ENCODE measurements at regions not wholly inside any gene's neighbourhood (a gene's known extent, or its start where the extent isn't known, plus 50 kb on each side); places are given as distances from the start of the nearest gene placed in this dataset.
A peak's percentile ranks its signal among the peaks of the same experiment; 100 is the strongest.

GRCh38 chr2:234846599-234847363 is 105.0 kb upstream of the SH3BP4 start:
- Histone ChIP-seq H3K4me3 (no peak overlapping the region), H3K27me3 (no peaks in the 10 kb centered on the region), H3K36me3 (no peaks in the 10 kb centered on the region), H3K9me3 (no peaks in the 10 kb centered on the region)
- DNase-seq = no peak

GRCh38 chr2:234845602-234846590 is 105.9 kb upstream of the SH3BP4 start:
- H3K27me3 ChIP-seq = no peaks in the 10 kb centered on the region
- no peaks in the 10 kb centered on the region for H3K36me3 ChIP-seq
- no peak for DNase-seq
- no peaks in the 10 kb centered on the region for H3K9me3 ChIP-seq
- no peak overlapping the region for H3K4me3 ChIP-seq

GRCh38 chr2:234843411-234843810 is 108.4 kb upstream of the SH3BP4 start:
- no peak for DNase-seq
- Histone ChIP-seq H3K27me3 (no peaks in the 10 kb centered on the region), H3K36me3 (no peaks in the 10 kb centered on the region), H3K4me3 (no peak overlapping the region), H3K9me3 (no peaks in the 10 kb centered on the region)

GRCh38 chr2:234842753-234843152 is 109.1 kb upstream of the SH3BP4 start:
- Histone ChIP-seq H3K27me3 (no peaks in the 10 kb centered on the region), H3K4me3 (no peak overlapping the region), H3K36me3 (no peaks in the 10 kb centered on the region), H3K9me3 (no peaks in the 10 kb centered on the region)
- DNase-seq = no peak

DNA sequence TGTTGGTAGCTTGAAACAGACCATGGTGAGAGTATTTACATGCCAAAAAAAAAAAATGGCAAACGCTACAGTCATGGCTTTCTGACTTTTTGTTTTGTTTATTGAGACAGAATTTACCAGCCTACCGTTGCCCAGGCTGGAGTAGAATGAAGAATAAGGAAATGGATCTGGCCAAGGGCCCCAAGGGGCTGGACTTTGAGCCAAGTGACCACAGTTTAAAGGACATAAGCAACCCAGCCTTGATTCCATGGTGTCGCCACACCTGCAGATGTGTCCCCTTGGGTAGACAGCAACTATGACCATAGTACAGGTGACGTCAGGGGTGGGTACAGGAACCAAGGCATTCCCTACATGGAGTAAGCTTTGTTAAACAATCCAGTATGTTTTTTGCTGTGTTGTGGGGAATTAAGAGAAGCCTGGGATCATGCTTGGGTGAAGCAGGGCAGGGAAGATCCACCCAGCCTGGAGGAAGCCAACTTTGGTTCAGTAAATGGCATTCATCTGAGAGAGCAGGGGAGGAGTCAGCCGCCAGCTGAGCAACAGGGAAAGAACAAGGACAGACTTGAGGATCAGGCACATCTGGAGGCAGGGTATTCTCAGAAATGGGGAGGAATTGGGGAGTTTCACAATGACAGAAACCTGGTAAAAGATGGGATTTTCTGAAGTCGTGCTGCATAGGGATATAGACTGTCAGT is 110.3 kb upstream of the SH3BP4 start:
- Histone ChIP-seq H3K36me3 (no peaks in the 10 kb centered on the region), H3K4me3 (no peak overlapping the region), H3K27me3 (no peaks in the 10 kb centered on the region), H3K9me3 (no peaks in the 10 kb centered on the region)
- DNase-seq = peak; percentile 58

DNA sequence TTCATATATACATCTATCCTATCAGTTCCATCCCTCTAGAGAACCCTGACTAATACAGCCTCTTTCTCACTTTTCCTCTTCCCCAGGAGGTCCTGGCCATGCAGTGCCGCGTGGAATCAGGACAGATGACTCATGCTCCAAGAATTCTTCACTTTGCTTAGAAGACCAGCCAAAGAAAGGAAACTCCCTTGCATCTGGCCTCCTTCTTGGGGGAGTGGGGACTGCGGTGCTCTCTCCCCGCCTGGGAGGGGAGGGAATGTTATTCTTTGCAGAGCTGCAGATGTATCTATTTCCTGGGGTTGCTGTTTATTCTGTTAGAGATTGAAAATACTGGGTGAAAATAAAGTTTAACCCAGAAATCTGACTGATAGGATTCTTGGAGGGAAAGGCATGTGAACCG is 111.5 kb upstream of the SH3BP4 start:
- DNase-seq = peak; percentile 85
- H3K9me3 ChIP-seq = no peaks in the 10 kb centered on the region
- no peaks in the 10 kb centered on the region for H3K27me3 ChIP-seq
- H3K4me3 ChIP-seq = no peak overlapping the region
- no peaks in the 10 kb centered on the region for H3K36me3 ChIP-seq

DNA sequence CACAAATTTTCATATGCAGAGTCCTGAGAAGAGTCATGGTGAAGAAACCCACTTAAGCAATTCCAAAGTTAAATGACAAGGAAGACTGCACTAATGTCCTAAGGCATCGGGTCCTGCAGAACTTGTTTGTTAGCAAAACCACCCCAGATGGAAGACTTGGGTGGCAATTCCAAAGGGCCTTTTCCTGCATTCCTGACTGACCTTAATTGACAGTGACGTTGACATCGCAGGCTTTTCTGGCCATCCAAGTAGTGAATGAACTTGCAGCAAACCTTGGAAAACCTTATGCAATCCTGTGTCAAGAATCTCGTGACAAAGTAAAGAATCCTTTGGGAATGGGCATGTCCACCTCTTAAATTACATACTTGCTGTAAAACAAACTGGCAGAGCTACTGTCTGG is 112.5 kb upstream of the SH3BP4 start:
- DNase-seq = no peak
- Histone ChIP-seq H3K36me3 (no peaks in the 10 kb centered on the region), H3K27me3 (no peaks in the 10 kb centered on the region), H3K9me3 (no peaks in the 10 kb centered on the region), H3K4me3 (no peak overlapping the region)

DNA sequence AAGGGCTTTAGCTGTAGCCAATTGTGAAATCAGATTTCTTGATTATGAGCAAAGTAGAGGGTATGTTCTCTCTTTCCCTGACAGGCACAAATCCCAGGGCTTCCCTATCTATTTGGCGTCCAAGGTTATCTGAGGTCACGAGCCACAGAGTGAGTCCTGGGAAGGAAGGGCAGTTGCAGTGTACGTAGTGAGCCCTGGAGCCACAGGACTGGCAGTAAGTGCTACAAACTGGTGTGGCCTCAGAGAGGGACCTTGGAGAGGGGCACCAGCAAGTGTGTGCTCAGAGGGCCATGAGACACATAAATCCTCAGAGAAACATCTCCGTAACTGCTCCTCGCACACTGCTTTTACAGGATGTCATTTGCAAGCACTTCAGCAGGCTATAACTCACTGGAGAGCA is 115.5 kb upstream of the SH3BP4 start:
- H3K9me3 ChIP-seq = no peaks in the 10 kb centered on the region
- no peaks in the 10 kb centered on the region for H3K36me3 ChIP-seq
- no peak overlapping the region for H3K4me3 ChIP-seq
- no peaks in the 10 kb centered on the region for H3K27me3 ChIP-seq
- no peak for DNase-seq

GRCh38 chr2:234835738-234836137 is 116.1 kb upstream of the SH3BP4 start:
- H3K27me3 ChIP-seq = no peaks in the 10 kb centered on the region
- peak; percentile 28 for DNase-seq
- no peaks in the 10 kb centered on the region for H3K9me3 ChIP-seq
- H3K4me3 ChIP-seq = no peak overlapping the region
- H3K36me3 ChIP-seq = no peaks in the 10 kb centered on the region

DNA sequence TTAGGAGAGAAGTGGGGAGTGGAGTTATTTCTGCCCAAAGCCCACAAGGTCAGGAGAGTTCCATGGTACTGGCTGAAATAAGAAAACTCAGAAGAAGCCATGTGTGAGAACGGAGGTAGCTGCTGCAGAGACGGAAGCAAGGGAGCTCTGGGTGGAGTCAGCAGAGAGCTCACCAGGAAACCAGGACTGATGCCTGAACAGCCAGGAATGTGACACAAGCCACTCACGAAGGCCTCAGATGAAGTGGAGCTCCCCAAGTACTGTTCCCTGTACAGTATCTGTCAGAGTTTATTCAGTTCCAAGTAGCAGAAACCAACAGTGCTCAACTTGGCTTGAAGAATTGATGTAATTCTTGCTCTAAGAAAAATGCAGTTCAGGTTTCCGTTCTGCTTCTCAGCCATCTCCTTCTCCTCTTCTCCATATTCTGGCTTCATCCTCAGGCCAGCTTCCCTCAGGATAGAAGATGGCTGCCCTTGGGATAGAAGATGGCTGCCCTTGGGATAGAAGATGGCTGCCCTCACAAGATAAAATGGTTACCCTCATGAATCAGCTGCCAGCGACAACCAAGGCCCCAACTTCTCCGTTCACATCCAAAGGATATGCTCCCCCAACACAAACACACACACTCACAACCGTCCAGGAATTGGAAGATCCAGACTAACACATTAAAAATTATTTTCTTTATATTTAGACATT is 117.4 kb upstream of the SH3BP4 start:
- H3K27me3 ChIP-seq = no peaks in the 10 kb centered on the region
- no peak overlapping the region for H3K4me3 ChIP-seq
- no peaks in the 10 kb centered on the region for H3K36me3 ChIP-seq
- no peaks in the 10 kb centered on the region for H3K9me3 ChIP-seq
- no peak for DNase-seq

DNA sequence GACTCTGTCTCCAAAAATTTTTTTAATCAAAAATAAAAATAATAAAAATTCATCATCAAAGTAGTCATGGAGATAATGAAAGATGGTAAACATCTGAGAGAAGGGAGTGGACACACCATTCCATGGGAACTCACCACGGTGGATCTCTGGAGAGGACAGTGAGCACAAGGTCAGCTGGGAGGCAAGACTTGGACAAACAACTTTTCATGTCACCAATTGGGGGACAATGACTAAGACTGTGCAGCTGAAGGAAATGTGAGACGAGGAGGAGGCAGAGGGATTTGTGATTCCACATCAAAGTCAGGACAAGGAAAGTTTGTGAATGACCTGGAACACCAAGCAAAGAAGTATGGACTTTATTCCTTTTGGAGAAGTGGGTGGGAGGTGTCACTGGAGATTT is 121.0 kb upstream of the SH3BP4 start:
- H3K36me3 ChIP-seq = no peaks in the 10 kb centered on the region
- no peaks in the 10 kb centered on the region for H3K27me3 ChIP-seq
- DNase-seq = no peak
- H3K4me3 ChIP-seq = no peak overlapping the region
- H3K9me3 ChIP-seq = peaks cover 5% of the 10 kb centered on the region

DNA sequence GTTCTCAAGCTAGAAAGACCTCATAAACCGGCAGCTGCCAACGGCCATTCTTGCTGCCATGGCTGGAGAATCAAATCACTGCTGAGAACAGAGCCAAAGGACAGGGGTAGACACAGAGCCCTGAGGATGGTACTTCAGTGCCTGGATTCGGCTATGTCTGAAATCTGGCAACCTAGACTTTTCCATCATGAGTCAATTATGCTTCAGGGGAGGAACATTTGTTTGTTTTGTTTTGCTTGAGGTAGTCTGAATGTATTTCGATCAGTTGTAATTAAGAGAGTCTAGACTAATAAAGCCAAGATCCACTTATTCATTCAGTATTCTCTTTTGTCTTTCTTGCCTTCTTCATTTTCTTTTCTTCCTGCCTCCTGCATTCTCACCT is 122.8 kb upstream of the SH3BP4 start:
- Histone ChIP-seq H3K27me3 (no peaks in the 10 kb centered on the region), H3K4me3 (no peak overlapping the region), H3K36me3 (no peaks in the 10 kb centered on the region), H3K9me3 (peaks cover 5% of the 10 kb centered on the region)
- DNase-seq = no peak

DNA sequence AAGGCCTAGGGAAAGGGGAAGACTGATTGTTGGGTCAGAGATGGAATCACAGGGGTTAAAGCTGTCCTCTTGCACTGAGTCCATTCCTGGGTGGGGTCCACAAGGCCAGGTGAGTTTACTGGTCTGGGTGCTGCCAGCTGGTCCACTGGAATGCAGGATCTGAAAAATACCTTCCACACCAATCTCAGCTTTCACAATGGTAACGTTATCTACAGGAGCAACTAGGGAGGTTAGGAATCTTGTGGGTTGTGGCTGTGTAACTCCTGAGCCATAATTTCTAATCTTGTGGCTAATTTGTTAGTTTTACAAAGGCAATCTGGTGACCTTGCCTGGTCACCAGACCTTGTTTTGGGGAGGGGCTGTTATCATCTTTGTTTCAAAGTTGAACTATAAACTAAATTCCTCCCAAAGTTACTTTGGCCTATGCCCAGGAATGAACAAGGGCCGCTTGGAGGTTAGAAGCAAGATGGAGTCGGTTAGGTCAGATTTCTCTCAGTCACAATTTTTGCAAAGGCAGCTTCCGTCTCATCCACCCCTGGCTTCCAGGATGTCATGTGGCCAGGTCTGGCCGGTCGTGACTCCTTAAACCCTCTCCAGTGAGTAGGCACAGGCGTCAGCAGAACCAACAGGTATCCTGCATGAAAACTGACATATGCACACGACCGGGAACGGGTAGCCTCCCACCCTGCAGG is 123.3 kb upstream of the SH3BP4 start:
- H3K9me3 ChIP-seq = peaks cover 5% of the 10 kb centered on the region
- no peaks in the 10 kb centered on the region for H3K27me3 ChIP-seq
- no peaks in the 10 kb centered on the region for H3K36me3 ChIP-seq
- no peak for DNase-seq
- no peak overlapping the region for H3K4me3 ChIP-seq

GRCh38 chr2:234827096-234827860 is 124.5 kb upstream of the SH3BP4 start:
- Histone ChIP-seq H3K9me3 (peaks cover 5% of the 10 kb centered on the region), H3K27me3 (no peaks in the 10 kb centered on the region), H3K36me3 (no peaks in the 10 kb centered on the region), H3K4me3 (no peak overlapping the region)
- DNase-seq = no peak

DNA sequence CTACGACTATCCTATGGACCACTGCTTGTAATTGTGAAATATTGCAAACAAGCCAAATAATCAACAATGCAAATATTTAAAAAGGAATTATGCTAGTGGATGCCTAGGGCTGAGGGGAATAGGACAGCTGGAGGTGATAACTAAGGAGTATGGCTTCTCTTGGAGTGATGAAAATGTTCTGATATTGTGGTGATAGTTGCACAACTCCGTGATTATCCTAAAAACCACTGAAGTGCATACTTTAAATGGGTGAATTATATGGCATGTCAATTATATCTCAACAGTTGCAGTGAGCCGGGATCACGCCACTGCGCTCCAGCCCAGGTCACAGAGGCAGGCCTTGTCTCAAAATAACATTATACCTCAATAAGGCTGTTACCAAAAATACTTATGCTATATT is 125.1 kb upstream of the SH3BP4 start:
- Histone ChIP-seq H3K4me3 (no peak overlapping the region), H3K27me3 (no peaks in the 10 kb centered on the region), H3K9me3 (peaks cover 5% of the 10 kb centered on the region), H3K36me3 (no peaks in the 10 kb centered on the region)
- no peak for DNase-seq
